Neural cell (in vitro differentiated cells): ENCODE measurements at regions not wholly inside any gene's neighbourhood (a gene's known extent, or its start where the extent isn't known, plus 50 kb on each side); places are given as distances from the start of the nearest gene placed in this dataset.

Source experiments
- H2AFZ ChIP-seq: fragments of 200-600, 300-800 bp; sonication (generic), shearing (Covaris generic); 2 replicates; pipeline ENCODE4 v1.6.0; 2014; ENCODE audit warnings: low read depth, mild to moderate bottlenecking, antibody characterized with exemption, low read length, moderate library complexity
- H3F3A ChIP-seq: fragments of 200-600 bp; shearing (Covaris generic); 2 replicates; pipeline ENCODE4 v1.6.1; 2016; ENCODE audit warnings: mild to moderate bottlenecking, moderate library complexity, mixed read lengths, antibody characterized with exemption, low read length; ENCODE audit not compliant: insufficient read depth, poor library complexity, severe bottlenecking
- H3K27ac ChIP-seq: fragments of 200-600, 300-800 bp; sonication (generic), shearing (Covaris generic); 2 replicates; pipeline ENCODE4 v1.5.1; 2014; ENCODE audit warnings: mild to moderate bottlenecking, low read length, moderate library complexity
- H3K27me3 ChIP-seq: fragments of 300-800, 200-600 bp; sonication (generic), shearing (Covaris generic); 2 replicates; pipeline ENCODE4 v1.6.0; 2014; ENCODE audit warnings: mild to moderate bottlenecking, low read depth, low read length, moderate library complexity; ENCODE audit not compliant: insufficient read depth
- H3K36me3 ChIP-seq: fragments of 300-800, 200-600 bp; sonication (generic), shearing (Covaris generic); 2 replicates; pipeline ENCODE4 v1.5.1; 2014; ENCODE audit warnings: mild to moderate bottlenecking, antibody characterized with exemption, low read length, moderate library complexity; ENCODE audit not compliant: insufficient read depth
- H3K4me2 ChIP-seq: fragments of 300-800, 200-600 bp; sonication (generic), shearing (Covaris generic); 2 replicates; pipeline ENCODE4 v1.6.0; 2014; ENCODE audit warnings: mild to moderate bottlenecking, low read length
- H3K4me3 ChIP-seq: fragments of 300-800, 200-600 bp; sonication (generic), shearing (Covaris generic); 2 replicates; pipeline ENCODE4 v1.5.1; 2014; ENCODE audit warnings: mild to moderate bottlenecking, low read length, moderate library complexity
- H3K79me2 ChIP-seq: fragments of 200-600 bp; shearing (Covaris generic); replicated peaks from 2 replicates; pipeline ENCODE4 v1.6.0; 2014; ENCODE audit warnings: mild to moderate bottlenecking, low read length, moderate library complexity; ENCODE audit not compliant: insufficient read depth
- H3K9ac ChIP-seq: fragments of 300-800, 200-600 bp; sonication (generic), shearing (Covaris generic); 2 replicates; pipeline ENCODE4 v1.6.1; 2016; ENCODE audit warnings: mild to moderate bottlenecking, low read length, mixed read lengths
- H3K9me2 ChIP-seq: fragments of 200-600 bp; shearing (Covaris generic); 2 replicates; pipeline ENCODE4 v1.6.1; 2016; ENCODE audit warnings: mild to moderate bottlenecking, low read length, mixed read lengths; ENCODE audit not compliant: insufficient read depth
- H3K9me3 ChIP-seq: fragments of 200-600, 300-800 bp; sonication (generic), shearing (Covaris generic); 2 replicates; pipeline ENCODE4 v1.6.1; 2016; ENCODE audit warnings: mild to moderate bottlenecking, mixed run types, low read length, moderate library complexity, mixed read lengths
- H4K20me1 ChIP-seq: fragments of 200-600 bp; shearing (Covaris generic); 2 replicates; pipeline ENCODE4 v1.6.1; 2016; ENCODE audit warnings: mild to moderate bottlenecking, mixed run types; ENCODE audit not compliant: insufficient read depth
- EP300 ChIP-seq: fragments of 450-650 bp; conservative IDR thresholded peaks from 2 replicates; pipeline ENCODE4 v1.6.1; 2014; ENCODE audit warnings: antibody characterized with exemption, mild to moderate bottlenecking, moderate library complexity; ENCODE audit not compliant: poor library complexity, severe bottlenecking
- EZH2 ChIP-seq: fragments of 200-600, 300-800 bp; shearing (Covaris generic), sonication (generic); IDR thresholded peaks from 2 replicates; pipeline ENCODE4 v1.6.1; 2014; ENCODE audit warnings: antibody characterized with exemption, low read length, borderline replicate concordance, mild to moderate bottlenecking; ENCODE audit not compliant: insufficient read depth, poor library complexity, severe bottlenecking
- MXI1 ChIP-seq: fragments of 450-650 bp; conservative IDR thresholded peaks from 2 replicates; pipeline ENCODE4 v1.6.1; 2014; ENCODE audit warnings: antibody characterized with exemption, mild to moderate bottlenecking; ENCODE audit not compliant: poor library complexity, severe bottlenecking
- POLR2AphosphoS5 ChIP-seq: IDR thresholded peaks from 2 replicates; pipeline ENCODE4 v1.6.1; 2012
- RAD21 ChIP-seq: fragments of 450-650 bp; conservative IDR thresholded peaks from 2 replicates; pipeline ENCODE4 v1.6.1; 2014; ENCODE audit warnings: antibody characterized with exemption, mild to moderate bottlenecking, moderate library complexity
- REST ChIP-seq: IDR thresholded peaks from 2 replicates; pipeline ENCODE4 v1.6.1; 2012; ENCODE audit warnings: borderline replicate concordance
- SMC3 ChIP-seq: fragments of 450-650 bp; conservative IDR thresholded peaks from 2 replicates; pipeline ENCODE4 v1.6.1; 2014; ENCODE audit warnings: antibody characterized with exemption, mild to moderate bottlenecking, moderate library complexity; ENCODE audit not compliant: poor library complexity
- TAF1 ChIP-seq: IDR thresholded peaks from 2 replicates; pipeline ENCODE4 v1.6.1; 2012; ENCODE audit warnings: low read depth
- TF ChIP-seq, protein P1 (sequence below): fragments of 450-650 bp; IDR thresholded peaks from 2 replicates; pipeline ENCODE4 v1.5.1; 2014; ENCODE audit warnings: antibody characterized with exemption, mild to moderate bottlenecking, moderate library complexity; ENCODE audit not compliant: poor library complexity, severe bottlenecking

GRCh38 chr5:106739127-106739526, 931.6 kb downstream of the EFNA5 start:
- TF ChIP-seq TAF1: no peak
- no peak for TF ChIP-seq POLR2AphosphoS5
- TF ChIP-seq SMC3: no peak
- TF ChIP-seq EP300: no peak
- TF ChIP-seq REST: no peak
- TF ChIP-seq, protein P1, sequence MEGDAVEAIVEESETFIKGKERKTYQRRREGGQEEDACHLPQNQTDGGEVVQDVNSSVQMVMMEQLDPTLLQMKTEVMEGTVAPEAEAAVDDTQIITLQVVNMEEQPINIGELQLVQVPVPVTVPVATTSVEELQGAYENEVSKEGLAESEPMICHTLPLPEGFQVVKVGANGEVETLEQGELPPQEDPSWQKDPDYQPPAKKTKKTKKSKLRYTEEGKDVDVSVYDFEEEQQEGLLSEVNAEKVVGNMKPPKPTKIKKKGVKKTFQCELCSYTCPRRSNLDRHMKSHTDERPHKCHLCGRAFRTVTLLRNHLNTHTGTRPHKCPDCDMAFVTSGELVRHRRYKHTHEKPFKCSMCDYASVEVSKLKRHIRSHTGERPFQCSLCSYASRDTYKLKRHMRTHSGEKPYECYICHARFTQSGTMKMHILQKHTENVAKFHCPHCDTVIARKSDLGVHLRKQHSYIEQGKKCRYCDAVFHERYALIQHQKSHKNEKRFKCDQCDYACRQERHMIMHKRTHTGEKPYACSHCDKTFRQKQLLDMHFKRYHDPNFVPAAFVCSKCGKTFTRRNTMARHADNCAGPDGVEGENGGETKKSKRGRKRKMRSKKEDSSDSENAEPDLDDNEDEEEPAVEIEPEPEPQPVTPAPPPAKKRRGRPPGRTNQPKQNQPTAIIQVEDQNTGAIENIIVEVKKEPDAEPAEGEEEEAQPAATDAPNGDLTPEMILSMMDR: no peak
- TF ChIP-seq RAD21: no peak
- no peak for TF ChIP-seq EZH2

GRCh38 chr5:106737111-106737510, 933.6 kb downstream of the EFNA5 start:
- Histone ChIP-seq H4K20me1 (no peaks in the 10 kb centered on the region), H3K79me2 (no peaks in the 10 kb centered on the region), H3K9me2 (no peaks in the 10 kb centered on the region), H3K9me3 (peaks cover 5% of the 10 kb centered on the region), H3K27ac (no peak overlapping the region), H3F3A (no peaks in the 10 kb centered on the region), H3K9ac (no peak overlapping the region), H3K4me3 (no peak overlapping the region), H3K4me2 (no peak overlapping the region), H3K36me3 (no peaks in the 10 kb centered on the region), H3K27me3 (no peaks in the 10 kb centered on the region), H2AFZ (no peak overlapping the region)
- no peak for TF ChIP-seq EP300
- TF ChIP-seq RAD21: no peak
- no peak for TF ChIP-seq TAF1
- TF ChIP-seq, protein P1: no peak
- no peak for TF ChIP-seq POLR2AphosphoS5
- no peak for TF ChIP-seq MXI1
- TF ChIP-seq SMC3: no peak
- TF ChIP-seq REST: no peak
- TF ChIP-seq EZH2: no peak

More at GRCh38 chr5:106739127-106739526, 931.6 kb downstream of the EFNA5 start:
- H3K9ac ChIP-seq: no peak overlapping the region
- no peaks in the 10 kb centered on the region for H3K79me2 ChIP-seq
- H3K36me3 ChIP-seq: no peaks in the 10 kb centered on the region
- no peak overlapping the region for H3K4me2 ChIP-seq
- no peaks in the 10 kb centered on the region for H4K20me1 ChIP-seq
- no peaks in the 10 kb centered on the region for H3K9me3 ChIP-seq
- H3K4me3 ChIP-seq: no peak overlapping the region
- no peaks in the 10 kb centered on the region for H3F3A ChIP-seq
- no peaks in the 10 kb centered on the region for H3K27me3 ChIP-seq
- no peaks in the 10 kb centered on the region for H3K9me2 ChIP-seq
- no peak overlapping the region for H2AFZ ChIP-seq
- H3K27ac ChIP-seq: no peak overlapping the region
